Left lobe of liver (tissue), 2 donors: ENCODE measurements at regions not wholly inside any gene's neighbourhood (a gene's known extent, or its start where the extent isn't known, plus 50 kb on each side); places are given as distances from the start of the nearest gene placed in this dataset.

Source experiments
- ATAC-seq: fragments of 200-7000 bp; cut with Tn5 transposase; one replicate; pipeline ENCODE4 v1.9.1; 2020; ENCODE audit warnings: mild to moderate bottlenecking, moderate library complexity
- DNase-seq: peaks from one replicate; pipeline ENCODE4 v3.0.0-alpha.2; 2020; ENCODE audit warnings: low spot score
- donor health status: DM: no; HTN: no; CAD: no; lungs with moderate emphysema.
- donor health status: DM: no; HTN: yes; CAD: no.

GRCh38 chr16:82252582-82252981 is 82.6 kb upstream of the MPHOSPH6 start:
- DNase-seq: no peak
- no peak for ATAC-seq

DNA sequence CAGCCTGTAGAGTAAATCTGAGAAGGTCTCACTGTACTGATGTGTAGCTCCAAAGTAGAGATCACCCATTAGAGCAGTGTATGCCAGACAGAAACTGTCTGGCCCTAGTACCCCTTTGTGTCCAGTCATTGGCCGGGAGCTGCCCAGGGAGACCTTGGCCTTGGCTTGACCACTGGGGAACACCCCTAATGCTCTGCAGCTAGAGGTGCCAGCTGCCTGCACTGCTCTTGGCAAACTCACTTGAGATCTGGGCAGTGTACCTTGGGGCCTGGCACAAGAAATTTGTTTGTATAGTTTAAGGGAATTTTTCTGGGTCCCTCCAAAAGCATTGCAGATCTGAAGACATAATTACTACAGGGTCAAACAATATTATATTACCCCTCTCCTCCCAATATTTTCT is 78.7 kb upstream of the MPHOSPH6 start:
- no peak for ATAC-seq
- no peak for DNase-seq

GRCh38 chr16:82248012-82248656 is 78.1 kb upstream of the MPHOSPH6 start:
- DNase-seq (no peak), ATAC-seq (no peak)

GRCh38 chr16:82242201-82242600 is 72.2 kb upstream of the MPHOSPH6 start:
- ATAC-seq: no peak
- DNase-seq: no peak

GRCh38 chr16:82241469-82242052 is 71.5 kb upstream of the MPHOSPH6 start:
- ATAC-seq: no peak

DNA sequence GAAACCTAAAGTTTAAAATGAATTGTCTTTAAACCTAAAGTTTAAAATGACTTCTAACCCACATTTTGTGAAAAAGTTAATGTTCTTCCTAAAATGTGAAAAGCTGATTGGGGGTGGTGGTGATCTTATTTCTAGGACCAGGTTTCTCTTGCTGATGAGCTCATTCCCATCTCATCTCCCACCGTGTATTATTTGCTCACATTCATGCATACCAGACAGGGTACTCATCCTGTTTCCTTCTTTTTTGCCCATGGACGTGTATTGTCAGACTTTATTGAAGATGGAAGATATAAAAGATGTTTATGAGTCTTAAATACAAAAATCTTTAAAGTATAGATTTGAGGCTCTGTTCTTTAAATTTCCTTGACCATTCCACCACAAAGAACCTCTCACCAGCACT is 70.1 kb upstream of the MPHOSPH6 start:
- ATAC-seq (no peak), DNase-seq (no peak)

More at GRCh38 chr16:82241469-82242052, 71.5 kb upstream of the MPHOSPH6 start:
- DNase-seq: no peak

GRCh38 chr16:82236875-82237274 is 66.9 kb upstream of the MPHOSPH6 start:
- ATAC-seq (no peak), DNase-seq (no peak)

DNA sequence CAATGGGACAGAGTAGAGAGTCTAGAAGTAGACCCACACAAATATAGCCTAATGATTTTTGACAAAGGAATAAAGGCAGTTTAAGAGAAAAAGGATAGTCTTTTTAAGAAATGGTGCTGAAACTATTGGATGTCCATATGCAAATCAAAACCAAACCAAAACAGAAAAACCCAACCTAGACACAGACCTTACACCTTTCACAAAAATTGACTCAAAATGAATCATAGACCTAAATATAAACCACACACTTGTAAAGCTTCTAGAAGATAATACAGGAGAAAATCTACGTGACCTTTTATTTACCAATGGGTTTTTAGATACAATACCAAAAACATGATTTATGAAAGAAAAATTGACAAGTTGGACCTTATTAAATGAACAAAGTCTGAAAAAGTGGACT is 66.4 kb upstream of the MPHOSPH6 start:
- DNase-seq (no peak), ATAC-seq (no peak)

- ATAC-seq (no peak), DNase-seq (no peak)
Observed at GRCh38 chr16:82232806-82233205, 62.8 kb upstream of the MPHOSPH6 start.

DNA sequence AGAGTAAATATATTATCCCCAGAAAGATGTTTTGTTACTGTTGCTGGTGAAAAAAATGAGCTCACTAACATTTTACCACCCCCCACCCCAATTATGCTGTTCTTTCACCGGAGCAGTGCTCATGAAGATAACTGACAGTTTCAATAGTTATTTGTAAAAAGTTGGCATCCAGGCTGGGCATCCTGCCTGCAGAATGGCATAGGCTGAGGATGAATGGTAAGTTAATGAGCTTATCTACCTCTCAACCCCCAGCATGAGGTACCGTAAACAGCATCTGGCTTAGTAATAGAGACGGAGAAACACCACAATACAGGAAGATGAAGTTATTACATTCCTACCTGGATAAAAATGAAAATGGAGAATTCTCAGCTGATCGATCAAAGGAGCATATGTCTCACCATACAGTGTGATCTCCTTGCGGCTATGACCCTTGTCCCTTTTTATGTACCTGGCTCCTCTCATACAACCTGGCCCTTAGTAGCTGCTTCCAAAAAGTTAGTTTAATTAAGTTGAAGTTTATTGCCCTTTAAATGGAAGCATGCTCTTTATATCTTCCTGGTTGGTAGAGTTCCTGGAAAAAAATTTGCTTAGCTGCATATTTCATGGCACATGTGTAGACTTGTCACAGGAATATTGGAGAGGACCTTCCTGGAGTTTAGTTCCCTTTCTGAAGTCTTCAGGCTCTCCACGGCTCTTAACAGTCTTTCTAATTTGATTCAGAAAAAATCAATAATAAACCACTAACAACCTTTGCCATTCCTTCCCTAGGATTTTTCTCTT is 61.2 kb upstream of the MPHOSPH6 start:
- ATAC-seq (no peak), DNase-seq (no peak)

DNA sequence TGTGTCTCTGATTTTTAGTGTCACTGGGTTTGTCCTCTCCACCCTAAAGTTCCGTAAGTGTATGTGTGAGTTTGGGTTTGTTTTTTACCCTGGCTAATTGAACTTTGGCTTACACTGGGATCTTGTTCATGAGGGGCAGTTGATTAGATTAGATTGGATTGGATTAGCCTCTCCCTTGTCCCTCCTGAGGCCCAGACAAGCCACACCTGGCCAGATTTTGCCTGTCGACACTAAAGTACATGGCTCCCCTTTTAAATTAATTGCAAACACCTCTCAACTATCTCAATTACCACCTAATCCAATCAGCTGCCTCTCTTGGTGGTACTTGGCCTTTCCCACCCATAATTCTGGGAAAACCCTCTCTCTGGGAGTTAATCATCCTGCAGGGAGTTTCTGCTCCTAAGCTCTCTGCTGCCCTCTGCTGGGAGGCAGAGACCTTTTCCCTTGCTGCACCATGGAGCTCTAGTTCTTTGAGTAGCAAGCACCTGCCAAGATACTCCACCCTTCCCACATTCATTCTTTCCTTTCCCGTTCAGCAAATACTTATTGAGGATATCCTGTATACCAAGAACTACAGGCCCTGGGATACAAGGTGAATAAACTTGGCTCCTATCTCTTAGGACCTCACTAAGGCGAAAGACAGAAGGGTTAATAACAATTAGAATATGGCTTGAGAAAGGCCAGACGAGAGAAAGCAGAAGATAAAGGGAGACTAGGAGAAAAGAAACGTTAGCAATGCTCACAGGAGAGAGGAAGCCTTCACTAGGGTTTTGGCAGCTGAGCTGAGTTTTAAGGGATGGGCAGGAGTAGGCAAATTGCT is 60.0 kb upstream of the MPHOSPH6 start:
- DNase-seq (peak; percentile 73), ATAC-seq (peak; percentile 99)

GRCh38 chr16:82226327-82226726 is 56.3 kb upstream of the MPHOSPH6 start:
- ATAC-seq: no peak
- no peak for DNase-seq

DNA sequence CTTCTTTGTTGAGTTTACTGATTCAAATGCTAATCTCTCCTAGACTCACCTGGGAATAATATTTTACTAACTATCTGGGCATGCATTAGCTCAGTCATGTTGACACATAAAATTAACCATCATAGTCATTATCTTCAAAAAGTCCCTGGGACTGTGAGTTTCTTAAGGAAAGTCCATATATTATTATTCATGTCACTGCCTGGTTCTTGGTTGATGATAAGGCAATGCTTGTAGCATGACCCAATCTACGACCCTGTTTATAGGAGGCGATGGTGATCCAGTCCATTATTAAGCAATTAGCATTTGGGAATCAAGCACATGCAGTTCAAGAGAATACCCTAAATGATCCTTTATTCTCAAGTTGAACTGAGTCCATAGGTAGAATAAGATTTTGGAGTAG is 54.8 kb upstream of the MPHOSPH6 start:
- ATAC-seq (no peak), DNase-seq (no peak)

- no peak for ATAC-seq
Observed at GRCh38 chr16:82220541-82220940, 50.5 kb upstream of the MPHOSPH6 start.

More at GRCh38 chr16:82220541-82220940, 50.5 kb upstream of the MPHOSPH6 start:
- no peak for DNase-seq
